ENCODE measurements at regions not wholly inside any gene's neighbourhood (a gene's known extent, or its start where the extent isn't known, plus 50 kb on each side); places are given as distances from the start of the nearest gene placed in this dataset.

DNA sequence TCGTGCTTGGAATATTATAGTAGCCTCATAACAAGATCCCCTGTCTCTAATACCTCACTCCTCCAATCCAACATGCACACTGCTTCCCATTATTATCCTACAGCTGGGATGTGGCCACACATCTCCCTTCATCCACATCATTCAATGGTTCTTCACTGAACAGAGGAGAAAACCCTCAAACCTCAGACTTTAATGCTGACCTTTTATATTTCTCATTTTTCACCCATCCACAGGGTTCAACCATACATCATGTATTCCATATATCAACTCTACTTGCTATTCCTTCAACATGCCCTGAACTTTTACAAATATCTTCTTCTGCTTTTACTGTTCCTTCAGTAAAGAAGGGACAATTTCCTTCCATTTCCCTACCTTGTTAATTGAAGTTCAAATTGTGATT lies 396.8 kb downstream of the TLE4 start:
- TF ChIP-seq KLF16 (IDR thresholded peaks at IDR 0.05) (no peak), ZNF232 (CRISPR knock-in tag; IDR thresholded peaks at IDR 0.05) (no peak)
- TF ChIP-seq, protein P1, sequence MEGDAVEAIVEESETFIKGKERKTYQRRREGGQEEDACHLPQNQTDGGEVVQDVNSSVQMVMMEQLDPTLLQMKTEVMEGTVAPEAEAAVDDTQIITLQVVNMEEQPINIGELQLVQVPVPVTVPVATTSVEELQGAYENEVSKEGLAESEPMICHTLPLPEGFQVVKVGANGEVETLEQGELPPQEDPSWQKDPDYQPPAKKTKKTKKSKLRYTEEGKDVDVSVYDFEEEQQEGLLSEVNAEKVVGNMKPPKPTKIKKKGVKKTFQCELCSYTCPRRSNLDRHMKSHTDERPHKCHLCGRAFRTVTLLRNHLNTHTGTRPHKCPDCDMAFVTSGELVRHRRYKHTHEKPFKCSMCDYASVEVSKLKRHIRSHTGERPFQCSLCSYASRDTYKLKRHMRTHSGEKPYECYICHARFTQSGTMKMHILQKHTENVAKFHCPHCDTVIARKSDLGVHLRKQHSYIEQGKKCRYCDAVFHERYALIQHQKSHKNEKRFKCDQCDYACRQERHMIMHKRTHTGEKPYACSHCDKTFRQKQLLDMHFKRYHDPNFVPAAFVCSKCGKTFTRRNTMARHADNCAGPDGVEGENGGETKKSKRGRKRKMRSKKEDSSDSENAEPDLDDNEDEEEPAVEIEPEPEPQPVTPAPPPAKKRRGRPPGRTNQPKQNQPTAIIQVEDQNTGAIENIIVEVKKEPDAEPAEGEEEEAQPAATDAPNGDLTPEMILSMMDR (IDR thresholded peaks at IDR 0.05 in 2 of 3, conservative IDR thresholded peaks at IDR 0.05 in 1 of 3; ENCODE audit: insufficient read depth in 2 of 3, low read depth in 1 of 3, low read length in 3 of 3): no peak
